Stimulated activated CD4-positive, alpha-beta T cell treated with anti-CD3 and anti-CD28 coated beads, Interleukin-12 subunit alpha, Interleukin-12 subunit beta, amount 100 ng/mL, for 48 hours (primary cell): ENCODE measurements at regions not wholly inside any gene's neighbourhood (a gene's known extent, or its start where the extent isn't known, plus 50 kb on each side); places are given as distances from the start of the nearest gene placed in this dataset.

Source experiments
- DNase-seq, 3 donors: peaks; one replicate each; pipeline ENCODE4 v3.0.0-alpha.2; 2020; ENCODE audit warnings: low read depth in 2 of 3, low spot score in 1 of 3

- no peak for DNase-seq
Measured at GRCh38 chr6:165229216-165229615, 80.2 kb downstream of the C6orf118 start.

- DNase-seq, result no peak
Measured at GRCh38 chr6:165227644-165228329, 81.6 kb downstream of the C6orf118 start.

- no peak for DNase-seq
Measured at GRCh38 chr6:165223736-165224135, 85.7 kb downstream of the C6orf118 start.

- no peak for DNase-seq
Measured at GRCh38 chr6:165223101-165223500, 86.3 kb downstream of the C6orf118 start.

- DNase-seq, result no peak
Measured at GRCh38 chr6:165222315-165223025, 86.9 kb downstream of the C6orf118 start.

GRCh38 chr6:165220045-165220444 lies 89.4 kb downstream of the C6orf118 start:
- no peak for DNase-seq

GRCh38 chr6:165219629-165220028 lies 89.8 kb downstream of the C6orf118 start:
- DNase-seq, result no peak

- DNase-seq, result no peak
Measured at GRCh38 chr6:165218829-165219228, 90.6 kb downstream of the C6orf118 start.

GRCh38 chr6:165206798-165207197 lies 102.6 kb downstream of the C6orf118 start:
- DNase-seq, result no peak

GRCh38 chr6:165205632-165206031 lies 103.8 kb downstream of the C6orf118 start:
- DNase-seq, result no peak

- DNase-seq, result no peak
Measured at GRCh38 chr6:165204807-165205545, 104.4 kb downstream of the C6orf118 start.

GRCh38 chr6:165200178-165200577 lies 109.2 kb downstream of the C6orf118 start:
- DNase-seq, result no peak

GRCh38 chr6:165191461-165191860 lies 117.9 kb downstream of the C6orf118 start:
- no peak for DNase-seq

- no peak for DNase-seq
Measured at GRCh38 chr6:165186441-165187205, 122.8 kb downstream of the C6orf118 start.

GRCh38 chr6:165186041-165186440 lies 123.4 kb downstream of the C6orf118 start:
- DNase-seq, result no peak

GRCh38 chr6:165184192-165184979 lies 125.0 kb downstream of the C6orf118 start:
- no peak for DNase-seq

- DNase-seq, result no peak
Measured at GRCh38 chr6:165183496-165184140, 125.8 kb downstream of the C6orf118 start.

GRCh38 chr6:165183071-165183470 lies 126.3 kb downstream of the C6orf118 start:
- no peak for DNase-seq

GRCh38 chr6:165181951-165182414 lies 127.4 kb downstream of the C6orf118 start:
- DNase-seq, result no peak

GRCh38 chr6:165178056-165178455 lies 131.3 kb downstream of the C6orf118 start:
- DNase-seq, result no peak
